ENCODE measurements at regions not wholly inside any gene's neighbourhood (a gene's known extent, or its start where the extent isn't known, plus 50 kb on each side); places are given as distances from the start of the nearest gene placed in this dataset.
"Not testable (repeated sequence)": the region's sequence is repeated elsewhere in the genome, so short reads cannot be mapped to it uniquely, and the experiment has no call there.

- H3K4me3 ChIP-seq (ENCODE audit: low read depth, low read length), result no peak overlapping the region
- no peaks in the 10 kb centered on the region for H3K36me3 ChIP-seq (ENCODE audit: control insufficient read depth, insufficient read depth, low read length)
- no peaks in the 10 kb centered on the region for H3K27me3 ChIP-seq (ENCODE audit: control insufficient read depth, insufficient read depth, low read length)
- no peaks in the 10 kb centered on the region for H3K4me1 ChIP-seq (ENCODE audit: control insufficient read depth, insufficient read depth, low read length)
- no peak overlapping the region for H3K9ac ChIP-seq (ENCODE audit: low read depth, low read length)
- H3K9me3 ChIP-seq (ENCODE audit: control insufficient read depth, insufficient read depth, low read length), result no peaks in the 10 kb centered on the region
Observed at GRCh38 chr6:139743664-139744437, 369.4 kb upstream of the CITED2 start.

GRCh38 chr6:139742671-139743070 lies 368.2 kb upstream of the CITED2 start:
- Histone ChIP-seq H3K4me1 (ENCODE audit: control insufficient read depth, insufficient read depth, low read length) (no peaks in the 10 kb centered on the region), H3K27me3 (ENCODE audit: control insufficient read depth, insufficient read depth, low read length) (no peaks in the 10 kb centered on the region), H3K4me3 (ENCODE audit: low read depth, low read length) (no peak overlapping the region), H3K36me3 (ENCODE audit: control insufficient read depth, insufficient read depth, low read length) (no peaks in the 10 kb centered on the region), H3K9me3 (ENCODE audit: control insufficient read depth, insufficient read depth, low read length) (no peaks in the 10 kb centered on the region), H3K9ac (ENCODE audit: low read depth, low read length) (no peak overlapping the region)

- Histone ChIP-seq H3K36me3 (ENCODE audit: control insufficient read depth, insufficient read depth, low read length) (no peaks in the 10 kb centered on the region), H3K9ac (ENCODE audit: low read depth, low read length) (no peak overlapping the region), H3K4me3 (ENCODE audit: low read depth, low read length) (no peak overlapping the region), H3K27me3 (ENCODE audit: control insufficient read depth, insufficient read depth, low read length) (no peaks in the 10 kb centered on the region), H3K9me3 (ENCODE audit: control insufficient read depth, insufficient read depth, low read length) (no peaks in the 10 kb centered on the region), H3K4me1 (ENCODE audit: control insufficient read depth, insufficient read depth, low read length) (no peaks in the 10 kb centered on the region)
Observed at GRCh38 chr6:139738801-139739455, 364.5 kb upstream of the CITED2 start.

- Histone ChIP-seq H3K27me3 (ENCODE audit: control insufficient read depth, insufficient read depth, low read length) (no peaks in the 10 kb centered on the region), H3K4me1 (ENCODE audit: control insufficient read depth, insufficient read depth, low read length) (no peaks in the 10 kb centered on the region), H3K36me3 (ENCODE audit: control insufficient read depth, insufficient read depth, low read length) (no peaks in the 10 kb centered on the region), H3K4me3 (ENCODE audit: low read depth, low read length) (no peak overlapping the region), H3K9me3 (ENCODE audit: control insufficient read depth, insufficient read depth, low read length) (no peaks in the 10 kb centered on the region), H3K9ac (ENCODE audit: low read depth, low read length) (no peak overlapping the region)
Observed at GRCh38 chr6:139736325-139736906, 362.0 kb upstream of the CITED2 start.

- Histone ChIP-seq H3K36me3 (ENCODE audit: control insufficient read depth, insufficient read depth, low read length) (no peaks in the 10 kb centered on the region), H3K9me3 (ENCODE audit: control insufficient read depth, insufficient read depth, low read length) (no peaks in the 10 kb centered on the region), H3K9ac (ENCODE audit: low read depth, low read length) (no peak overlapping the region), H3K4me3 (ENCODE audit: low read depth, low read length) (no peak overlapping the region), H3K4me1 (ENCODE audit: control insufficient read depth, insufficient read depth, low read length) (no peaks in the 10 kb centered on the region), H3K27me3 (ENCODE audit: control insufficient read depth, insufficient read depth, low read length) (no peaks in the 10 kb centered on the region)
Observed at GRCh38 chr6:139732451-139732850, 358.0 kb upstream of the CITED2 start.

GRCh38 chr6:139730340-139730974 lies 356.0 kb upstream of the CITED2 start:
- Histone ChIP-seq H3K36me3 (ENCODE audit: control insufficient read depth, insufficient read depth, low read length) (no peaks in the 10 kb centered on the region), H3K27me3 (ENCODE audit: control insufficient read depth, insufficient read depth, low read length) (no peaks in the 10 kb centered on the region), H3K4me3 (ENCODE audit: low read depth, low read length) (no peak overlapping the region)

GRCh38 chr6:139728876-139729427 lies 354.5 kb upstream of the CITED2 start:
- no peaks in the 10 kb centered on the region for H3K9me3 ChIP-seq (ENCODE audit: control insufficient read depth, insufficient read depth, low read length)
- no peak overlapping the region for H3K4me3 ChIP-seq (ENCODE audit: low read depth, low read length)
- no peaks in the 10 kb centered on the region for H3K4me1 ChIP-seq (ENCODE audit: control insufficient read depth, insufficient read depth, low read length)
- H3K36me3 ChIP-seq (ENCODE audit: control insufficient read depth, insufficient read depth, low read length), result no peaks in the 10 kb centered on the region
- H3K27me3 ChIP-seq (ENCODE audit: control insufficient read depth, insufficient read depth, low read length), result no peaks in the 10 kb centered on the region
- H3K9ac ChIP-seq (ENCODE audit: low read depth, low read length), result no peak overlapping the region

More at GRCh38 chr6:139730340-139730974, 356.0 kb upstream of the CITED2 start:
- no peak overlapping the region for H3K9ac ChIP-seq (ENCODE audit: low read depth, low read length)
- no peaks in the 10 kb centered on the region for H3K9me3 ChIP-seq (ENCODE audit: control insufficient read depth, insufficient read depth, low read length)
- no peaks in the 10 kb centered on the region for H3K4me1 ChIP-seq (ENCODE audit: control insufficient read depth, insufficient read depth, low read length)

GRCh38 chr6:139726272-139726671 lies 351.8 kb upstream of the CITED2 start:
- H3K9ac ChIP-seq (ENCODE audit: low read depth, low read length); H3K27me3 ChIP-seq (ENCODE audit: control insufficient read depth, insufficient read depth, low read length); H3K4me1 ChIP-seq (ENCODE audit: control insufficient read depth, insufficient read depth, low read length): not testable (repeated sequence)

GRCh38 chr6:139722530-139722929 lies 348.1 kb upstream of the CITED2 start:
- Histone ChIP-seq H3K9me3 (ENCODE audit: control insufficient read depth, insufficient read depth, low read length) (no peaks in the 10 kb centered on the region), H3K4me3 (ENCODE audit: low read depth, low read length) (no peak overlapping the region), H3K9ac (ENCODE audit: low read depth, low read length) (no peak overlapping the region), H3K27me3 (ENCODE audit: control insufficient read depth, insufficient read depth, low read length) (no peaks in the 10 kb centered on the region), H3K4me1 (ENCODE audit: control insufficient read depth, insufficient read depth, low read length) (peaks cover 8% of the 10 kb centered on the region), H3K36me3 (ENCODE audit: control insufficient read depth, insufficient read depth, low read length) (no peaks in the 10 kb centered on the region)

More at GRCh38 chr6:139726272-139726671, 351.8 kb upstream of the CITED2 start:
- H3K36me3 ChIP-seq (ENCODE audit: control insufficient read depth, insufficient read depth, low read length); H3K4me3 ChIP-seq (ENCODE audit: low read depth, low read length); H3K9me3 ChIP-seq (ENCODE audit: control insufficient read depth, insufficient read depth, low read length): not testable (repeated sequence)

GRCh38 chr6:139721954-139722353 lies 347.5 kb upstream of the CITED2 start:
- no peaks in the 10 kb centered on the region for H3K27me3 ChIP-seq (ENCODE audit: control insufficient read depth, insufficient read depth, low read length)
- H3K4me3 ChIP-seq (ENCODE audit: low read depth, low read length), result no peak overlapping the region
- no peaks in the 10 kb centered on the region for H3K9me3 ChIP-seq (ENCODE audit: control insufficient read depth, insufficient read depth, low read length)
- peaks cover 8% of the 10 kb centered on the region for H3K4me1 ChIP-seq (ENCODE audit: control insufficient read depth, insufficient read depth, low read length)
- H3K9ac ChIP-seq (ENCODE audit: low read depth, low read length), result no peak overlapping the region
- H3K36me3 ChIP-seq (ENCODE audit: control insufficient read depth, insufficient read depth, low read length), result no peaks in the 10 kb centered on the region

- no peak overlapping the region for H3K4me3 ChIP-seq (ENCODE audit: low read depth, low read length)
- no peaks in the 10 kb centered on the region for H3K36me3 ChIP-seq (ENCODE audit: control insufficient read depth, insufficient read depth, low read length)
- no peaks in the 10 kb centered on the region for H3K27me3 ChIP-seq (ENCODE audit: control insufficient read depth, insufficient read depth, low read length)
- H3K9ac ChIP-seq (ENCODE audit: low read depth, low read length), result no peak overlapping the region
- no peaks in the 10 kb centered on the region for H3K4me1 ChIP-seq (ENCODE audit: control insufficient read depth, insufficient read depth, low read length)
- no peaks in the 10 kb centered on the region for H3K9me3 ChIP-seq (ENCODE audit: control insufficient read depth, insufficient read depth, low read length)
Observed at GRCh38 chr6:139713900-139714506, 339.6 kb upstream of the CITED2 start.
